ENCODE measurements at regions not wholly inside any gene's neighbourhood (a gene's known extent, or its start where the extent isn't known, plus 50 kb on each side); places are given as distances from the start of the nearest gene placed in this dataset.

GRCh38 chr6:1075880-1076279 is 236.0 kb upstream of the FOXQ1 start:
- H3K36me3 ChIP-seq (ENCODE audit: insufficient read depth, low read depth, low read length): no peaks in the 10 kb centered on the region
- no peaks in the 10 kb centered on the region for H3K4me1 ChIP-seq (ENCODE audit: insufficient read depth, low read length)
- H3K9me3 ChIP-seq (ENCODE audit: insufficient read depth, low read depth, low read length): no peaks in the 10 kb centered on the region
- H3K27me3 ChIP-seq (ENCODE audit: insufficient read depth, low read length): no peaks in the 10 kb centered on the region
- no peak overlapping the region for H3K27ac ChIP-seq (ENCODE audit: low read length)
- no peak overlapping the region for H3K4me3 ChIP-seq (ENCODE audit: low read length)
- no peak overlapping the region for H3K9ac ChIP-seq (ENCODE audit: low read depth, low read length)

GRCh38 chr6:1075444-1075843 is 236.5 kb upstream of the FOXQ1 start:
- H3K36me3 ChIP-seq (ENCODE audit: insufficient read depth, low read depth, low read length): no peaks in the 10 kb centered on the region
- H3K27ac ChIP-seq (ENCODE audit: low read length): no peak overlapping the region
- H3K9ac ChIP-seq (ENCODE audit: low read depth, low read length): no peak overlapping the region
- H3K9me3 ChIP-seq (ENCODE audit: insufficient read depth, low read depth, low read length): no peaks in the 10 kb centered on the region
- no peaks in the 10 kb centered on the region for H3K4me1 ChIP-seq (ENCODE audit: insufficient read depth, low read length)
- H3K27me3 ChIP-seq (ENCODE audit: insufficient read depth, low read length): no peaks in the 10 kb centered on the region
- no peak overlapping the region for H3K4me3 ChIP-seq (ENCODE audit: low read length)

- no peaks in the 10 kb centered on the region for H3K9me3 ChIP-seq (ENCODE audit: insufficient read depth, low read depth, low read length)
- no peak overlapping the region for H3K4me3 ChIP-seq (ENCODE audit: low read length)
- no peak overlapping the region for H3K9ac ChIP-seq (ENCODE audit: low read depth, low read length)
- no peaks in the 10 kb centered on the region for H3K4me1 ChIP-seq (ENCODE audit: insufficient read depth, low read length)
- no peaks in the 10 kb centered on the region for H3K36me3 ChIP-seq (ENCODE audit: insufficient read depth, low read depth, low read length)
- no peak overlapping the region for H3K27ac ChIP-seq (ENCODE audit: low read length)
- no peaks in the 10 kb centered on the region for H3K27me3 ChIP-seq (ENCODE audit: insufficient read depth, low read length)
Measured at GRCh38 chr6:1070085-1070521, 241.8 kb upstream of the FOXQ1 start.

GRCh38 chr6:1068905-1069304 is 243.0 kb upstream of the FOXQ1 start:
- H3K4me1 ChIP-seq (ENCODE audit: insufficient read depth, low read length): no peaks in the 10 kb centered on the region
- H3K9me3 ChIP-seq (ENCODE audit: insufficient read depth, low read depth, low read length): no peaks in the 10 kb centered on the region
- no peak overlapping the region for H3K27ac ChIP-seq (ENCODE audit: low read length)
- H3K27me3 ChIP-seq (ENCODE audit: insufficient read depth, low read length): no peaks in the 10 kb centered on the region
- no peaks in the 10 kb centered on the region for H3K36me3 ChIP-seq (ENCODE audit: insufficient read depth, low read depth, low read length)
- no peak overlapping the region for H3K4me3 ChIP-seq (ENCODE audit: low read length)
- no peak overlapping the region for H3K9ac ChIP-seq (ENCODE audit: low read depth, low read length)

- no peak overlapping the region for H3K4me3 ChIP-seq (ENCODE audit: low read length)
- H3K9me3 ChIP-seq (ENCODE audit: insufficient read depth, low read depth, low read length): no peaks in the 10 kb centered on the region
- no peak overlapping the region for H3K9ac ChIP-seq (ENCODE audit: low read depth, low read length)
- H3K27ac ChIP-seq (ENCODE audit: low read length): no peak overlapping the region
- no peaks in the 10 kb centered on the region for H3K27me3 ChIP-seq (ENCODE audit: insufficient read depth, low read length)
- H3K36me3 ChIP-seq (ENCODE audit: insufficient read depth, low read depth, low read length): no peaks in the 10 kb centered on the region
- H3K4me1 ChIP-seq (ENCODE audit: insufficient read depth, low read length): no peaks in the 10 kb centered on the region
Measured at GRCh38 chr6:1068068-1068467, 243.8 kb upstream of the FOXQ1 start.

- H3K9me3 ChIP-seq (ENCODE audit: insufficient read depth, low read depth, low read length): no peaks in the 10 kb centered on the region
Measured at GRCh38 chr6:1067346-1067745, 244.6 kb upstream of the FOXQ1 start.

GRCh38 chr6:1066449-1067090 is 245.3 kb upstream of the FOXQ1 start:
- no peaks in the 10 kb centered on the region for H3K36me3 ChIP-seq (ENCODE audit: insufficient read depth, low read depth, low read length)
- H3K9ac ChIP-seq (ENCODE audit: low read depth, low read length): no peak overlapping the region
- no peaks in the 10 kb centered on the region for H3K27me3 ChIP-seq (ENCODE audit: insufficient read depth, low read length)
- no peaks in the 10 kb centered on the region for H3K9me3 ChIP-seq (ENCODE audit: insufficient read depth, low read depth, low read length)
- H3K4me3 ChIP-seq (ENCODE audit: low read length): no peak overlapping the region
- no peaks in the 10 kb centered on the region for H3K4me1 ChIP-seq (ENCODE audit: insufficient read depth, low read length)
- no peak overlapping the region for H3K27ac ChIP-seq (ENCODE audit: low read length)

More at GRCh38 chr6:1067346-1067745, 244.6 kb upstream of the FOXQ1 start:
- Histone ChIP-seq H3K27me3 (ENCODE audit: insufficient read depth, low read length) (no peaks in the 10 kb centered on the region), H3K9ac (ENCODE audit: low read depth, low read length) (no peak overlapping the region), H3K4me1 (ENCODE audit: insufficient read depth, low read length) (no peaks in the 10 kb centered on the region), H3K36me3 (ENCODE audit: insufficient read depth, low read depth, low read length) (no peaks in the 10 kb centered on the region), H3K4me3 (ENCODE audit: low read length) (no peak overlapping the region), H3K27ac (ENCODE audit: low read length) (no peak overlapping the region)

- Histone ChIP-seq H3K36me3 (ENCODE audit: insufficient read depth, low read depth, low read length) (no peaks in the 10 kb centered on the region), H3K27me3 (ENCODE audit: insufficient read depth, low read length) (no peaks in the 10 kb centered on the region), H3K4me3 (ENCODE audit: low read length) (no peak overlapping the region), H3K4me1 (ENCODE audit: insufficient read depth, low read length) (no peaks in the 10 kb centered on the region), H3K9me3 (ENCODE audit: insufficient read depth, low read depth, low read length) (no peaks in the 10 kb centered on the region), H3K9ac (ENCODE audit: low read depth, low read length) (no peak overlapping the region), H3K27ac (ENCODE audit: low read length) (no peak overlapping the region)
Measured at GRCh38 chr6:1065986-1066385, 245.9 kb upstream of the FOXQ1 start.

- no peaks in the 10 kb centered on the region for H3K36me3 ChIP-seq (ENCODE audit: insufficient read depth, low read depth, low read length)
- no peak overlapping the region for H3K9ac ChIP-seq (ENCODE audit: low read depth, low read length)
- H3K9me3 ChIP-seq (ENCODE audit: insufficient read depth, low read depth, low read length): no peaks in the 10 kb centered on the region
- H3K4me1 ChIP-seq (ENCODE audit: insufficient read depth, low read length): no peaks in the 10 kb centered on the region
- H3K27ac ChIP-seq (ENCODE audit: low read length): no peak overlapping the region
- H3K4me3 ChIP-seq (ENCODE audit: low read length): no peak overlapping the region
- H3K27me3 ChIP-seq (ENCODE audit: insufficient read depth, low read length): no peaks in the 10 kb centered on the region
Measured at GRCh38 chr6:1063671-1064355, 248.1 kb upstream of the FOXQ1 start.

GRCh38 chr6:1062786-1063545 is 248.9 kb upstream of the FOXQ1 start:
- H3K9ac ChIP-seq (ENCODE audit: low read depth, low read length): no peak overlapping the region
- no peaks in the 10 kb centered on the region for H3K36me3 ChIP-seq (ENCODE audit: insufficient read depth, low read depth, low read length)
- H3K9me3 ChIP-seq (ENCODE audit: insufficient read depth, low read depth, low read length): no peaks in the 10 kb centered on the region
- H3K4me1 ChIP-seq (ENCODE audit: insufficient read depth, low read length): no peaks in the 10 kb centered on the region
- no peak overlapping the region for H3K27ac ChIP-seq (ENCODE audit: low read length)
- H3K27me3 ChIP-seq (ENCODE audit: insufficient read depth, low read length): no peaks in the 10 kb centered on the region
- H3K4me3 ChIP-seq (ENCODE audit: low read length): no peak overlapping the region

GRCh38 chr6:1059596-1059995 is 252.3 kb upstream of the FOXQ1 start:
- H3K4me1 ChIP-seq (ENCODE audit: insufficient read depth, low read length): no peaks in the 10 kb centered on the region
- no peaks in the 10 kb centered on the region for H3K27me3 ChIP-seq (ENCODE audit: insufficient read depth, low read length)
- no peaks in the 10 kb centered on the region for H3K9me3 ChIP-seq (ENCODE audit: insufficient read depth, low read depth, low read length)
- no peaks in the 10 kb centered on the region for H3K36me3 ChIP-seq (ENCODE audit: insufficient read depth, low read depth, low read length)
- no peak overlapping the region for H3K27ac ChIP-seq (ENCODE audit: low read length)
- H3K9ac ChIP-seq (ENCODE audit: low read depth, low read length): no peak overlapping the region
- no peak overlapping the region for H3K4me3 ChIP-seq (ENCODE audit: low read length)

All from iPS-20b (cell line).